ENCODE measurements at regions not wholly inside any gene's neighbourhood (a gene's known extent, or its start where the extent isn't known, plus 50 kb on each side); places are given as distances from the start of the nearest gene placed in this dataset.

GRCh38 chr1:239892602-239893001 is 199.1 kb upstream of the FMN2 start:
- Histone ChIP-seq H3K9me1 (ENCODE audit: control insufficient read depth, insufficient read depth, low read length) (no peaks in the 10 kb centered on the region), H3K9me3 (replicated peaks; ENCODE audit: control insufficient read depth, insufficient read depth, low read depth, low read length) (no peaks in the 10 kb centered on the region; the same call in 1 of the 2 replicates), H3K79me2 (ENCODE audit: control insufficient read depth, insufficient read depth, low read length) (no peaks in the 10 kb centered on the region), H4K20me1 (replicated peaks; ENCODE audit: control insufficient read depth, insufficient read depth, low read length) (no peaks in the 10 kb centered on the region), H3K4me1 (replicated peaks in 1 of 2; ENCODE audit: control insufficient read depth in 2 of 2, insufficient read depth in 2 of 2, low read length in 2 of 2) (no peaks in the 10 kb centered on the region), H3K27me3 (ENCODE audit: control insufficient read depth in 2 of 2, insufficient read depth in 2 of 2, low read length in 2 of 2) (no peaks in the 10 kb centered on the region), H3K4me3 (no peak overlapping the region), H3K27ac (ENCODE audit: extremely low read depth, low read depth, low read length) (no peak overlapping the region), H2AFZ (ENCODE audit: low read depth, low read length) (no peak overlapping the region), H3K9ac (ENCODE audit: insufficient read depth in 1 of 2, low read depth in 2 of 2, low read length in 2 of 2) (no peak overlapping the region), H3K36me3 (ENCODE audit: control insufficient read depth, insufficient read depth, low read length) (no peaks in the 10 kb centered on the region), H3K4me2 (ENCODE audit: insufficient read depth, low read length) (no peak overlapping the region)
- CTCF ChIA-PET (ENCODE audit: low intra/inter-chr PET ratio), result no interaction called here
- in situ Hi-C loops (cut with MboI), result no loop called here
- BruUV-seq (replicated peaks), result no TSS peak
- DNase-seq (ENCODE audit: extremely low read depth in 1 of 4, low spot score in 3 of 4) (no peak), ATAC-seq (no peak), FAIRE-seq (no peak)
- POLR2A ChIA-PET, result no interaction called here
- intact Hi-C loops (cut with micrococcal nuclease), result loop anchor here (10.0 kb wide), 1 partner anchor 578 kb away; no protein-coding TSS in a partner anchor
- no peak for TF ChIP-seq HLTF (IDR thresholded peaks at IDR 0.05)
- no peak for TF ChIP-seq ZNF740 (CRISPR knock-in tag; IDR thresholded peaks at IDR 0.05)
- TF ChIP-seq ZNF740 (tag; IDR thresholded peaks at IDR 0.05), result no peak
- TF ChIP-seq, protein P1, sequence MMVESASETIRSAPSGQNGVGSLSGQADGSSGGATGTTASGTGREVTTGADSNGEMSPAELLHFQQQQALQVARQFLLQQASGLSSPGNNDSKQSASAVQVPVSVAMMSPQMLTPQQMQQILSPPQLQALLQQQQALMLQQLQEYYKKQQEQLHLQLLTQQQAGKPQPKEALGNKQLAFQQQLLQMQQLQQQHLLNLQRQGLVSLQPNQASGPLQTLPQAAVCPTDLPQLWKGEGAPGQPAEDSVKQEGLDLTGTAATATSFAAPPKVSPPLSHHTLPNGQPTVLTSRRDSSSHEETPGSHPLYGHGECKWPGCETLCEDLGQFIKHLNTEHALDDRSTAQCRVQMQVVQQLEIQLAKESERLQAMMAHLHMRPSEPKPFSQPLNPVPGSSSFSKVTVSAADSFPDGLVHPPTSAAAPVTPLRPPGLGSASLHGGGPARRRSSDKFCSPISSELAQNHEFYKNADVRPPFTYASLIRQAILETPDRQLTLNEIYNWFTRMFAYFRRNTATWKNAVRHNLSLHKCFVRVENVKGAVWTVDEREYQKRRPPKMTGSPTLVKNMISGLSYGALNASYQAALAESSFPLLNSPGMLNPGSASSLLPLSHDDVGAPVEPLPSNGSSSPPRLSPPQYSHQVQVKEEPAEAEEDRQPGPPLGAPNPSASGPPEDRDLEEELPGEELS (CRISPR knock-in tag; IDR thresholded peaks at IDR 0.05; ENCODE audit: borderline replicate concordance), result no peak
- TF ChIP-seq TAF7 (tag; IDR thresholded peaks at IDR 0.05), result no peak
- TF ChIP-seq KAT2B (IDR thresholded peaks at IDR 0.05; ENCODE audit: low read depth, low read length), result no peak
- no peak for TF ChIP-seq ZNF184 (CRISPR knock-in tag; IDR thresholded peaks at IDR 0.05)
- TF ChIP-seq SNIP1 (IDR thresholded peaks at IDR 0.05; ENCODE audit: low read depth), result no peak
- TF ChIP-seq BRD9 (IDR thresholded peaks at IDR 0.05; ENCODE audit: low read depth, partially characterized antibody), result no peak
- TF ChIP-seq BRF2 (IDR thresholded peaks at IDR 0.05; ENCODE audit: borderline replicate concordance, insufficient read depth, insufficient read length), result no peak
- TF ChIP-seq GTF2E2 (tag; IDR thresholded peaks at IDR 0.05), result no peak
- no peak for TF ChIP-seq ZNF583 (CRISPR knock-in tag; IDR thresholded peaks at IDR 0.05)
- no peak for TF ChIP-seq ATF7 (IDR thresholded peaks at IDR 0.05)
- TF ChIP-seq, protein P2, sequence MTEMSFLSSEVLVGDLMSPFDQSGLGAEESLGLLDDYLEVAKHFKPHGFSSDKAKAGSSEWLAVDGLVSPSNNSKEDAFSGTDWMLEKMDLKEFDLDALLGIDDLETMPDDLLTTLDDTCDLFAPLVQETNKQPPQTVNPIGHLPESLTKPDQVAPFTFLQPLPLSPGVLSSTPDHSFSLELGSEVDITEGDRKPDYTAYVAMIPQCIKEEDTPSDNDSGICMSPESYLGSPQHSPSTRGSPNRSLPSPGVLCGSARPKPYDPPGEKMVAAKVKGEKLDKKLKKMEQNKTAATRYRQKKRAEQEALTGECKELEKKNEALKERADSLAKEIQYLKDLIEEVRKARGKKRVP (CRISPR knock-in tag; IDR thresholded peaks at IDR 0.05), result no peak
- no peak for TF ChIP-seq TSHZ1 (CRISPR knock-in tag; IDR thresholded peaks at IDR 0.05)

Data from K562 (cell line).